Prostate gland (tissue), 2 donors: ENCODE measurements at regions not wholly inside any gene's neighbourhood (a gene's known extent, or its start where the extent isn't known, plus 50 kb on each side); places are given as distances from the start of the nearest gene placed in this dataset.

Source experiments
- CTCF ChIP-seq, 4 experiments: fragments of 200-600 bp in 2 of 4; fragments of 450-650 bp in 2 of 4; sonication (generic) in 2 of 4; IDR thresholded peaks; 1 replicate in 3 of 4; 2 replicates in 1 of 4; pipeline ENCODE4 v1.5.1; 2016 to 2019; ENCODE audit warnings: antibody characterized with exemption in 4 of 4, mild to moderate bottlenecking in 2 of 4, moderate library complexity in 2 of 4
- POLR2A ChIP-seq: fragments of 450-650 bp; IDR thresholded peaks from one replicate; pipeline ENCODE4 v1.6.1; 2016; ENCODE audit warnings: antibody characterized with exemption, mild to moderate bottlenecking

DNA sequence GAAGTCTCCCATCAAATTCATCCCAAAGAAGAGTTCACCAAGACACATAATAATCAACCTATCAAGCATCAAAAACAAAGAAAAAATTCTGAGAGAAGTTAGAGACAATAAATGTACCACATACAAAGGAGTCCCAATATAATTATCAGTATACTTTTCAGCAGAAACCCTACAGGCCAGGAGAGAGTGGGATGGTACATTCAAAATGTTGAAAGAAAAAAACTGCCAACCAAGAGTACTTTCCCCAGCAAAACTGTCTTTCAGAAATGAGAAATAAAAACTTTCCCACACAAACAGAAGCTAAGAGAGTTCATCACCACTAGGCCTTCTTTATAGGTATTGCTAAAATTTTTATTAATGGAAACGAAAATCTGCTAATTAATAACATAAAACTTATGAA lies 164.4 kb upstream of the LNX1 start:
- no peak for TF ChIP-seq CTCF (IDR thresholded peaks at IDR 0.05)
- TF ChIP-seq POLR2A, result no peak
